ENCODE measurements at regions not wholly inside any gene's neighbourhood (a gene's known extent, or its start where the extent isn't known, plus 50 kb on each side); places are given as distances from the start of the nearest gene placed in this dataset.

DNA sequence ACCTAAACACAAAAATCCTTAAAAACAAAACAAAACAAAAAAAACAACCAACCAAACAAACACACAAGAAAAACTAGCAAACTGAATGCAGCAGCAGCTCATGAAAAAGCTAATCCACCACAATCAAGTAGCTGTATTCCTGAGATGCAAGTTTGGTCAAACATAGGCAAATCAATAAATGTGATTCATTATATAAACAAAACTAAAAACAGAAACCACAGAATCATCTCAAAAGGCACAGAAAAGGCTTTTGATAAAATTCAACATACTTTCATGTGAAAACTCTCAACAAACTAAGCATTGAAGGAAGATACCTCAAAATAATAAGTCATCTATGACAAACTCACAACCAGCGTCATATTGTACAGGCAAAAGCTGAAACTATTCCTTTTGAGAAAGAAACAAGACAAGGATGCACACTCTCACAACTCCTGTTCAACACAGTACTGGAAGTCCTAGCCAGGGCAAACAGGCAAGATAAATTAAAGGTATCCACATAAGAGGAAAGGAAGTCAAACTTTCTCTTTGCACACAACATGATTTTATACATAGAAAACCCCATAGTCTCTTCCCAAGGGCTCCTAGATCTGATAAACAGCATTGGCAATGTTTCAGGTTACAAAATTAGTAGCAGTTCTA lies 495.1 kb upstream of the SGO1 start (continued):
- no peak for TF ChIP-seq RFX5 (IDR thresholded peaks at IDR 0.05; ENCODE audit: borderline replicate concordance, low read depth, low read length)
- TF ChIP-seq CEBPB (IDR thresholded peaks at IDR 0.05; ENCODE audit: low read depth, low read length) = no peak
- TF ChIP-seq NRF1 (IDR thresholded peaks at IDR 0.05; ENCODE audit: low read depth, low read length) = no peak
- no peak for TF ChIP-seq FOSL1 (IDR thresholded peaks at IDR 0.05; ENCODE audit: insufficient read depth, low read depth, low read length)
- no peak for TF ChIP-seq KDM5A (IDR thresholded peaks at IDR 0.05; ENCODE audit: low read length)
- TF ChIP-seq BACH1 (IDR thresholded peaks at IDR 0.05; ENCODE audit: low read length) = no peak
- no peak for TF ChIP-seq ASH2L (IDR thresholded peaks at IDR 0.05; ENCODE audit: low read length)
